Neural progenitor cell (in vitro differentiated cells): ENCODE measurements at regions not wholly inside any gene's neighbourhood (a gene's known extent, or its start where the extent isn't known, plus 50 kb on each side); places are given as distances from the start of the nearest gene placed in this dataset.
"Not testable (repeated sequence)": the region's sequence is repeated elsewhere in the genome, so short reads cannot be mapped to it uniquely, and the experiment has no call there.

Experiments
- DNase-seq: peaks from one replicate; pipeline ENCODE4 v3.0.0-alpha.2; 2016; ENCODE audit warnings: low spot score
- H2AFZ ChIP-seq: fragments of 200-600 bp; sonication (generic); replicated peaks from 2 replicates; pipeline ENCODE4 v1.6.1; 2016; ENCODE audit warnings: antibody characterized with exemption
- H3F3A ChIP-seq: fragments of 200-600 bp; sonication (generic); 2 replicates; pipeline ENCODE4 v1.6.1; 2016; ENCODE audit warnings: antibody characterized with exemption, low read depth
- H3K27ac ChIP-seq: fragments of 200-600 bp; sonication (generic); 2 replicates; pipeline ENCODE4 v1.5.1; 2016; ENCODE audit warnings: mild to moderate bottlenecking
- H3K27me3 ChIP-seq: fragments of 200-600 bp; sonication (generic); 2 replicates; pipeline ENCODE4 v1.6.1; 2016; ENCODE audit warnings: mild to moderate bottlenecking, moderate library complexity
- H3K36me3 ChIP-seq: fragments of 200-600 bp; sonication (generic); 2 replicates; pipeline ENCODE4 v1.5.1; 2016
- H3K4me1 ChIP-seq: fragments of 200-600 bp; sonication (generic); 2 replicates; pipeline ENCODE4 v1.6.1; 2016; ENCODE audit warnings: mixed run types
- H3K4me2 ChIP-seq: fragments of 200-600 bp; sonication (generic); 2 replicates; pipeline ENCODE4 v1.6.1; 2016
- H3K4me3 ChIP-seq: fragments of 200-600 bp; sonication (generic); 2 replicates; pipeline ENCODE4 v1.5.1; 2016
- H3K79me2 ChIP-seq: fragments of 200-600 bp; sonication (generic); 2 replicates; pipeline ENCODE4 v1.6.1; 2016; ENCODE audit warnings: low read depth
- H3K9ac ChIP-seq: fragments of 200-600 bp; sonication (generic); 2 replicates; pipeline ENCODE4 v1.6.1; 2016
- H3K9me3 ChIP-seq: fragments of 200-600 bp; sonication (generic); 2 replicates; pipeline ENCODE4 v1.5.1; 2016; ENCODE audit warnings: low read depth
- H4K20me1 ChIP-seq: fragments of 200-600 bp; sonication (generic); 2 replicates; pipeline ENCODE4 v1.6.1; 2016; ENCODE audit warnings: low read depth
- H3K27ac Mint-ChIP-seq: 3 replicates; pipeline ENCODE4 v1.8.0; 2021; ENCODE audit warnings: mixed read lengths
- H3K27me3 Mint-ChIP-seq: 2 replicates; pipeline ENCODE4 v1.8.0; 2022; ENCODE audit warnings: low read depth, mild to moderate bottlenecking, inconsistent platforms, moderate library complexity, mixed read lengths; ENCODE audit not compliant: insufficient read depth
- H3K36me3 Mint-ChIP-seq: 3 replicates; pipeline ENCODE4 v1.8.0; 2021; ENCODE audit warnings: mixed read lengths
- H3K4me1 Mint-ChIP-seq: 3 replicates; pipeline ENCODE4 v1.8.0; 2021; ENCODE audit warnings: mixed read lengths
- H3K4me3 Mint-ChIP-seq: 3 replicates; pipeline ENCODE4 v1.8.0; 2021; ENCODE audit warnings: mild to moderate bottlenecking, moderate library complexity, mixed read lengths
- H3K9me3 Mint-ChIP-seq: 3 replicates; pipeline ENCODE4 v1.8.0; 2020; ENCODE audit warnings: mixed read lengths
- CTCF ChIP-seq: fragments of 200-600 bp; sonication (generic); IDR thresholded peaks from 2 replicates; pipeline ENCODE4 v1.5.1; 2017; ENCODE audit warnings: antibody characterized with exemption, mild to moderate bottlenecking
- EZH2 ChIP-seq: fragments of 200-600 bp; sonication (generic); IDR thresholded peaks from 2 replicates; pipeline ENCODE4 v1.6.1; 2017; ENCODE audit warnings: antibody characterized with exemption, mild to moderate bottlenecking, moderate library complexity
- EZH2phosphoT487 ChIP-seq: fragments of 200-600 bp; sonication (generic); IDR thresholded peaks from 2 replicates; pipeline ENCODE4 v1.6.1; 2017; ENCODE audit warnings: antibody characterized with exemption

- no peak overlapping the region for H3K4me2 ChIP-seq
- DNase-seq: no peak
- TF ChIP-seq EZH2 (no peak), CTCF (no peak), EZH2phosphoT487 (no peak)
- peaks cover 16% of the 10 kb centered on the region for H3F3A ChIP-seq
- no peak overlapping the region for H3K27ac ChIP-seq
- Mint-ChIP-seq H3K4me1 (peaks cover 39% of the 10 kb centered on the region), H3K9me3 (peaks cover 4% of the 10 kb centered on the region), H3K27me3 (peaks cover 9% of the 10 kb centered on the region), H3K27ac (no peak overlapping the region), H3K4me3 (no peak overlapping the region), H3K36me3 (no peaks in the 10 kb centered on the region)
- no peaks in the 10 kb centered on the region for H4K20me1 ChIP-seq
- no peaks in the 10 kb centered on the region for H3K9me3 ChIP-seq
- H3K4me1 ChIP-seq: peaks cover 24% of the 10 kb centered on the region
- no peak overlapping the region for H3K4me3 ChIP-seq
- no peak overlapping the region for H2AFZ ChIP-seq
- no peak overlapping the region for H3K9ac ChIP-seq
- no peaks in the 10 kb centered on the region for H3K36me3 ChIP-seq
- H3K27me3 ChIP-seq: no peaks in the 10 kb centered on the region
- H3K79me2 ChIP-seq: no peaks in the 10 kb centered on the region
Measured at GRCh38 chr2:234169674-234170073, 119.2 kb downstream of the SPP2 start.

- Mint-ChIP-seq H3K27me3 (peaks cover 11% of the 10 kb centered on the region), H3K27ac (peak overlapping the region; percentile 69), H3K4me1 (peaks cover 42% of the 10 kb centered on the region), H3K4me3 (peak overlapping the region; percentile 71)
- H3K79me2 ChIP-seq, H3K9ac ChIP-seq, H2AFZ ChIP-seq, H3K36me3 ChIP-seq, H3K27me3 ChIP-seq, H3K9me3 Mint-ChIP-seq, H3K9me3 ChIP-seq, H4K20me1 ChIP-seq, DNase-seq, H3K36me3 Mint-ChIP-seq: not testable (repeated sequence)
- Histone ChIP-seq H3K4me2 (peak overlapping the region; percentile 67), H3K27ac (peak overlapping the region; percentile 61), H3F3A (peaks cover 16% of the 10 kb centered on the region), H3K4me3 (peak overlapping the region; percentile 18), H3K4me1 (peaks cover 24% of the 10 kb centered on the region)
Measured at GRCh38 chr2:234168605-234169570, 118.4 kb downstream of the SPP2 start.

GRCh38 chr2:234166531-234166930 is 116.0 kb downstream of the SPP2 start:
- Mint-ChIP-seq H3K4me1 (peaks cover 39% of the 10 kb centered on the region), H3K27me3 (peaks cover 9% of the 10 kb centered on the region), H3K36me3 (no peaks in the 10 kb centered on the region), H3K4me3 (no peak overlapping the region), H3K9me3 (peaks cover 4% of the 10 kb centered on the region), H3K27ac (no peak overlapping the region)
- DNase-seq: no peak
- no peak overlapping the region for H2AFZ ChIP-seq
- TF ChIP-seq EZH2 (no peak), EZH2phosphoT487 (no peak)
- peaks cover 16% of the 10 kb centered on the region for H3F3A ChIP-seq
- H3K4me1 ChIP-seq: peaks cover 24% of the 10 kb centered on the region
- H3K36me3 ChIP-seq: no peaks in the 10 kb centered on the region
- H3K27ac ChIP-seq: no peak overlapping the region
- H3K9me3 ChIP-seq: no peaks in the 10 kb centered on the region
- no peaks in the 10 kb centered on the region for H3K27me3 ChIP-seq
- H4K20me1 ChIP-seq: no peaks in the 10 kb centered on the region
- H3K4me3 ChIP-seq: no peak overlapping the region
- H3K4me2 ChIP-seq: no peak overlapping the region
- H3K79me2 ChIP-seq: no peaks in the 10 kb centered on the region
- no peak overlapping the region for H3K9ac ChIP-seq

- no peak overlapping the region for H3K4me3 Mint-ChIP-seq
- peaks cover 39% of the 10 kb centered on the region for H3K4me1 Mint-ChIP-seq
- Histone ChIP-seq H3K4me1 (peaks cover 24% of the 10 kb centered on the region), H3K36me3 (no peaks in the 10 kb centered on the region), H3K79me2 (no peaks in the 10 kb centered on the region), H3K9me3 (no peaks in the 10 kb centered on the region), H3K27ac (no peak overlapping the region), H3F3A (peaks cover 16% of the 10 kb centered on the region), H2AFZ (no peak overlapping the region), H4K20me1 (no peaks in the 10 kb centered on the region), H3K4me2 (no peak overlapping the region), H3K27me3 (no peaks in the 10 kb centered on the region), H3K9ac (no peak overlapping the region), H3K4me3 (no peak overlapping the region)
- H3K27me3 Mint-ChIP-seq: peaks cover 6% of the 10 kb centered on the region
- no peak overlapping the region for H3K27ac Mint-ChIP-seq
- no peaks in the 10 kb centered on the region for H3K9me3 Mint-ChIP-seq
- DNase-seq: no peak
- H3K36me3 Mint-ChIP-seq: no peaks in the 10 kb centered on the region
- TF ChIP-seq EZH2phosphoT487 (no peak), CTCF (no peak), EZH2 (no peak)
Measured at GRCh38 chr2:234165421-234165820, 114.9 kb downstream of the SPP2 start.
